Left kidney (tissue), 1 donor: ENCODE measurements at regions not wholly inside any gene's neighbourhood (a gene's known extent, or its start where the extent isn't known, plus 50 kb on each side); places are given as distances from the start of the nearest gene placed in this dataset.
"Not testable (repeated sequence)": the region's sequence is repeated elsewhere in the genome, so short reads cannot be mapped to it uniquely, and the experiment has no call there.

Source experiments
- DNase-seq: peaks from one replicate; pipeline ENCODE4 v3.0.0-alpha.2; 2013

DNA sequence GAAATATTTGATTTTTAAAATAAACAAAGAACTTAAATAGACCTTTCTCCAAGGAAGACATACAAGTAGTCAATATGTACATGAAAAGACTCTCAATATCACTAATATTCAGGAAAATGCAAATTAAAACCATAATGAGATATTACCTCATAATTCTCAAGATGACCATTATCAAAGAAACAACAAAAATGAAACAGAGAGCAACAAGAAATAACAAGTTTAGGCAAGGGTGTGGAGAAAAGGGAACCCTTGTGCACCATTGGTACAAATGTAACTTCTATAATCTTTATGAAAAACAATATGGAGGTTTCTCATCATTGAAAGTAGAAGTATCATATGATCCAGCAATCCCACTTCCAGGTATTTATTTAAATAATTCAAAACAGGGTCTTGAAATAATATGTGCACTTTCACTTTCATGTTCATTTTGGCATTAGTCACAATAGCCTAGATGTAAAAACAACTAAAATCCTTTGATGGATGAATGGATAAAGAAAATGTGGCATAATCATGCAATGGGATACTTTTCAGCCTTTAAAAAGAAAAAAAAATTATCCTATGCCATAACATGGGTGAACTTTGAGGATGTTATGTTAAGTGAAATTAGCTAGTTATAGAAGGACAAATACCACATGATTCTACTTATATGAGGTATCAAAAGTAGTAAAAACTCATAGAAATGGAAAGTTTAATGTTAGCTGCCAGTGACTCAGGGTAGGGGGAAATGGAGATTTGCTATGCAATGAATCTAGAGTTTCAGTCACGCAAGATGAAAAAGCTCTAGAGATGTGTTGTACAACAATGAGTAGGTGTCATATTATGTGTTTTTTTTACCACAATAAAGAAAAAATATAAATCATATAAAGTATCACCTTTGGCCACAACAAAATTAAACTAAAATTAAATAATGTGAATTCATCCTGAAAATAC is 114.5 kb upstream of the LYPLAL1 start:
- no peak for DNase-seq

GRCh38 chr1:219060798-219061197 is 112.9 kb upstream of the LYPLAL1 start:
- DNase-seq: no peak

- DNase-seq: no peak
These were observed 111.5 kb upstream of the LYPLAL1 start for GRCh38 chr1:219062161-219062560.

GRCh38 chr1:219066098-219066497 is 107.6 kb upstream of the LYPLAL1 start:
- DNase-seq: no peak

- DNase-seq: peak; percentile 39
These were observed 106.9 kb upstream of the LYPLAL1 start for GRCh38 chr1:219066631-219067349.

GRCh38 chr1:219067350-219067712 is 106.3 kb upstream of the LYPLAL1 start:
- DNase-seq: no peak

DNA sequence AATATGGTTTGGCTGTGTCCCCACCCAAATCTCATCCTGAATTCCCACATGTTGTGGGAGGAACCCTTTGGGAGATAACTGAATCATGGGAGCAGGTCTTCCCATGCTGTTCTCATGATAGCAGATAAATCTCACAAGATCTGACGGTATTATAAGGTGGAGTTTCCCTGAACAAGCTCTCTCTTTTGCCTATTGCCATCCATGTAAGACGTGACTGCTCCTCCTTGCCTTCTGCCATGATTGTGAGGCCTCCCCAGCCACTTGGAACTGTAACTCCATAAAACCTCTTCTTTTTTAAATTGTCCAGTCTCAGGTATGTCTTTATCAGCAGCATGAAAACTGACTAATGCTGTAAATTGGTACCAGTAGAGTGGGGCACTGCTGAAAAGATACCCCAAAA is 103.3 kb upstream of the LYPLAL1 start:
- DNase-seq: not testable (repeated sequence)

GRCh38 chr1:219071209-219071608 is 102.5 kb upstream of the LYPLAL1 start:
- DNase-seq: no peak

GRCh38 chr1:219072329-219072728 is 101.3 kb upstream of the LYPLAL1 start:
- no peak for DNase-seq

DNA sequence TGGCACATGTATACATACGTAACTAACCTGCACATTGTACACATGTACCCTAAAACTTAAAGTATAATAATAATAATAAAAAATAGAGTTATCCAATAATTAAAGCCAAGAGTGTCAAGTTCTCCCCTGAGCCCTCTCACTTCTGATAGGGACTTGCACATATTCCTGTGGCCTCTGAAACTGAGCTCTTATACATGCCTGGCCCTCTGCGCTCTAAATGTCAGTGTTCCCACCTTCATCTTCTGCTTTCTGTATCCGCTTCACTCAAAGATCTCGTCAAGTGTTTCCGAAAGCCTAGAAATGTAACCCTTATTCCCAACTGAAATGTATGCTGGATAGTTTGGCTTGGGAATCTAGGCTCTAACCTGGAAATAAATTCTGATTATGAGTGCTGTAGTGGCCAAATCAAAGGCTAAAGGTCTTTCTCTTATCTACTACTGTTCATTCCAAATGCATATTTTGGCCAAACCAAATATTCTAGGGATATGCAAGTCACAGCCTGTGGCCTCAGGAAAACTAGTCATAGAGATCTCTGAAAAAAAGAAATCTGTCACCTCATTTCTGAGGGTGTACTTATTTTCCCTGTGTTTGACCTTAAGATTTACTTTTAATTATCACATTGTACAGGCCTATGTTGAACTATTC is 99.5 kb upstream of the LYPLAL1 start:
- DNase-seq: no peak

DNA sequence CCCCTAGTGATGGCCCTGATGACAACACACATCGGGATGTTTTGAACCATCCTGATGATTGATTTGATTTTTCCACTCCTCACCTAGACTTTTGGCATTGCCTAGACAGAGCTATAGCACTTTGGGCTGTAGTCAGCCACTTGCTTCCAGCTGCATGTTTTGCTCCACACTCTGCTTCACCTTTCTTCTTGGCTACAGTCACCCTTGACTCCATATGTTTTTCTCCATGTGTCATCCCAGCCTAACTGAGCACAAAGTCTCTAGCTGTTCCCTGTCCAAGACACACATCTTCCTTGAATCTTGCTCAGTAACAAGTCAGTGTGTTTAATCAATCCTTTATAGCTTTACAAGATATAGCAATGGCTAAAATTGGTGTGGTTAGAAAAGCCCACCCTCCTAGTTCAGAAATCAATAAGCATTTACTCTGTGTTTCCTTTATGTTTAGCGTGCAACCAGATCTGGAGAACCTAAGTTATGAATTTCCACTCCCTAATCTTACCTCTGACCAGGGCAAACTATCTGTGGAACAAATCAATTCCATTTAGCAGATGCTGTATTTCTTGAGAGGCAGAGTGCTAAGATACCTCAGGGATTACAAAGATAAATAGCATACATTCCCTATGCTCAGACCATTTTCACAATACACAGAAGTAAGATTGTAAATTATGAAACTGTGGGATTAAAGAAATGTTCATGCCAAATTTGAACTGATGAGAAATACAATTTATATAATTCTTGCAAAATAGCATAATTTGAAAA is 98.4 kb upstream of the LYPLAL1 start:
- DNase-seq: no peak

- no peak for DNase-seq
These were observed 97.2 kb upstream of the LYPLAL1 start for GRCh38 chr1:219076326-219076937.

- DNase-seq: not testable (repeated sequence)
These were observed 95.9 kb upstream of the LYPLAL1 start for GRCh38 chr1:219077767-219078166.

GRCh38 chr1:219081943-219082925 is 91.4 kb upstream of the LYPLAL1 start:
- no peak for DNase-seq

GRCh38 chr1:219083631-219084030 is 90.0 kb upstream of the LYPLAL1 start:
- DNase-seq: no peak

DNA sequence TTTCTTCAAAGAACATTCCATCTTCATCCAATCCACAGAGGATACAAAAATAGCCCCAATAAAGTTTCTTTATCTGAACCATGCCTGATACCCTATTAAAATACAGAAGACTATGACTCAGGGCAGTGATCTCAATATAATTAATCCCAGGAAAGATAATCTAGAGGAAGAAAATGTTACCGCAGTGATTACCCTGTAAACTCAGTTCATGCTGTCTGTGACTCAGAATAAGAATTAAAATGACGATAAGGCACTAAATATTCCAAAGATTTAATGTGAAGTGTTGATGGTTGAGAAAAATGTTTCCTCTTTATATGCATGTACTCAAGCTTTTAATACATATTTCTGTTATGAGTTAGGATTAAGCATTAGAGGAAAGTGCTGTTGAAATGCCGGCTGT is 88.6 kb upstream of the LYPLAL1 start:
- DNase-seq: no peak

DNA sequence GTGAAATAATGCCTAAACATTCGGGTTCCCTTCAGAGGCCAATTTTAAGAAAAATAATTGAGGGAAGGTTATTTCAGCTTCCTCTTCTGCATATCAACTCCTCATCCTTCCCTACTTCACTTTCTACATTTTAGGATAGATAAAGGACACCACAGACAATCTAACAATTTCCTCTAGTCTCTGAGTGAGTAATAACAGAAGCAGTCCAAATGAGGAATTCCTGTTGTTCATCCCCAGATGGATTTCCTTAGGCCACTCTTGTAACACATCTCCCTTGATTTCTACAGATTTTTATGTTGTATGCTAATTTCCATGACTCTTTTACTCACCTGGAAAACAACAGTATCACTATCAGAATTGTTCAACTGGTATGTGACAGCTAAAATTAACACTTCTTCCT is 87.7 kb upstream of the LYPLAL1 start:
- no peak for DNase-seq

DNA sequence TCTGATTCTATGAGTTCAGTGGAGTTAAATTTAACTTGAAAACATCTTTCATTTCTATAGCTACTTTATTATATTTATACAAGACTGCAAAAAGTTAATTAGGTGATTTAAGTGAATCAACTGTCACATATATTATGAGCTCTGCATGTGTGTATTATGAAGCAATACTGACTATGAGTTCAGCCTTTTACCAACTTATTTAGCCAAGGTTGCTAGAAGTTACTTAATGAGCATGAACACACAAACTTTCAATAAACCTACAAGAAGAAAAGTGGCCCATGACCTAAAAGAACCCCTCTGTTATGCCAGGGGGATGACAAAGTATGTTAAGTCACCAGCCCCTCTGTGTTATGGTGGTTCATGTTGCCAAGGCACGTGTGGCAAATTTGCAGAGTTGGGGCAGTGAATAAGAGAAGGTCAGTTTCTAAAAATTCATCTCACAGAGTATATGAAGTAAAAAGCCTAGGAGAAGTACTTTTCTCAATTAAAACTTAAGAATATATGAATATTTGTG is 86.7 kb upstream of the LYPLAL1 start:
- no peak for DNase-seq

DNA sequence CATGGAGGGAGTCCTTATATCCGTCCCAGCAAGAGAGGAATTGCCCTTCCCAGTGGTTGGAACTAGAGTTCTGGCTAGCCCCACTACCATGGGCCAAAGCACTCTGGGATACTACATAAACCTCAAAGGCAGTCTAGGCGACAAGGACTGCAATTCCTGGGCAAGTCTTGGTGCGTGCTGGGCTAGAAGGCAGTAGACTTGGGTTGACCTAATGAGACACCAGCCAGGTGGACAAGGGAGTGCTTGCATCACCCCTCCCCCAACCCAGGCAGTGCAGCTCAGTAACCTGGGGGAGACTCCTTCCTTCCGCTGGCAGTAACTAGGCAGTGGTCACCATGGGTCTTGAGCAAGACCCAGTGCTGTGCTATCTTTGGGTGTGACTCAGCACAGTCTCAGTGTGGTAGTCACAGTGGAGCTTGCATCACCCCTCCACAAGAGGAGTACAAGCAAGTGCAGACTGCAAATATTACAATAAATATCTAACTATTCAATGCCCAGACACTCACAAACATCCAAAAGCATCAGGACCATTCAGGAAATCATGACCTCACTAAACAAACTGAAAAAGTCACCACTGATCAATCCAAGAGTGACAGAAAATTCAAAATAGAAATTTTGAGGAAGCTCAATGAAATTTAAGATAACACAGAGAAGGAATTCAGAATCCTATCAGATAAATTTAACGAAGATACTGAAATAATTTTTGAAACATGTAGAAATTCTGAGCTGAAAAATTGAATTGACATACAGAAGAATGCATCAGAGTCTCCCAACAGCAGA is 84.7 kb upstream of the LYPLAL1 start:
- no peak for DNase-seq
